HTR-8/SVneo (cell line): ENCODE measurements at regions not wholly inside any gene's neighbourhood (a gene's known extent, or its start where the extent isn't known, plus 50 kb on each side); places are given as distances from the start of the nearest gene placed in this dataset.

Experiments
- DNase-seq: peaks from one replicate; pipeline ENCODE4 v3.0.0; 2011; ENCODE audit warnings: low spot score, mixed read lengths; ENCODE audit not compliant: insufficient read length
- FAIRE-seq: peaks from 2 replicates; lab custom pipeline; 2011; peaks lifted over from hg19 to GRCh38; lab: Jason Lieb, UNC

- DNase-seq: peak; percentile 10
- peak; percentile 42 for FAIRE-seq
These were observed 113.3 kb downstream of the ADRB2 start for GRCh38 chr5:148939676-148940075.

GRCh38 chr5:148941810-148942209 lies 115.4 kb downstream of the ADRB2 start:
- DNase-seq (no peak), FAIRE-seq (no peak)

GRCh38 chr5:148949841-148950470 lies 112.9 kb downstream of the SH3TC2 start:
- DNase-seq (no peak), FAIRE-seq (no peak)

GRCh38 chr5:148950471-148950863 lies 112.4 kb downstream of the SH3TC2 start:
- FAIRE-seq (no peak), DNase-seq (no peak)

- no peak for FAIRE-seq
These were observed 112.0 kb downstream of the SH3TC2 start for GRCh38 chr5:148950892-148951291.

GRCh38 chr5:148951612-148952011 lies 111.2 kb downstream of the SH3TC2 start:
- FAIRE-seq: no peak
- DNase-seq: no peak

More at GRCh38 chr5:148950892-148951291, 112.0 kb downstream of the SH3TC2 start:
- DNase-seq: no peak

- DNase-seq: no peak
- FAIRE-seq: no peak
These were observed 110.6 kb downstream of the SH3TC2 start for GRCh38 chr5:148952097-148952867.

- FAIRE-seq (no peak), DNase-seq (no peak)
These were observed 109.2 kb downstream of the SH3TC2 start for GRCh38 chr5:148953711-148954110.
